ENCODE measurements at regions not wholly inside any gene's neighbourhood (a gene's known extent, or its start where the extent isn't known, plus 50 kb on each side); places are given as distances from the start of the nearest gene placed in this dataset.
A peak's percentile ranks its signal among the peaks of the same experiment; 100 is the strongest.

DNA sequence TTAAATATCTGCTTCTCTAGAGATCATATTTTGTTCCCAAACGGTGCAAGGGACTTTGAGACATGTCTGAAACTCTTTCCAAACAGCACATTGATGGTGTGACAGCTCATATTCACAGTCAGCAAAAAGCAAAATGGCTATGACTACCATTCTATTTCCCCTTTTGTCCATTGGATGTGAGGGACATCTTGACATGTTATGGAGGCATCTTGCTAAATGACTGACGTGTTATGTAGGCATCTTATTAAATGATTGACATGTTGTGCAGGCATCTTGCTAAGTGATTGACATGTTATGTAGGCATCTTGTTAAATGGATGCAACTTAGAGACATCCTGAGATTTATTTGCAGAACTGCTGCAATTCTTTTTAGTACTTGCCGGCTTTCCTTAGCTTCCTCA is 255.8 kb downstream of the DLL1 start:
- H3K4me1 ChIP-seq = no peaks in the 10 kb centered on the region
- intact Hi-C loops (cut with DNase I) = no loop called here
- no peak for DNase-seq (ENCODE audit: low spot score in 2 of 2)
- H3K9me3 ChIP-seq = no peaks in the 10 kb centered on the region
- no peaks in the 10 kb centered on the region for H3K36me3 ChIP-seq
- TF ChIP-seq, protein P1, sequence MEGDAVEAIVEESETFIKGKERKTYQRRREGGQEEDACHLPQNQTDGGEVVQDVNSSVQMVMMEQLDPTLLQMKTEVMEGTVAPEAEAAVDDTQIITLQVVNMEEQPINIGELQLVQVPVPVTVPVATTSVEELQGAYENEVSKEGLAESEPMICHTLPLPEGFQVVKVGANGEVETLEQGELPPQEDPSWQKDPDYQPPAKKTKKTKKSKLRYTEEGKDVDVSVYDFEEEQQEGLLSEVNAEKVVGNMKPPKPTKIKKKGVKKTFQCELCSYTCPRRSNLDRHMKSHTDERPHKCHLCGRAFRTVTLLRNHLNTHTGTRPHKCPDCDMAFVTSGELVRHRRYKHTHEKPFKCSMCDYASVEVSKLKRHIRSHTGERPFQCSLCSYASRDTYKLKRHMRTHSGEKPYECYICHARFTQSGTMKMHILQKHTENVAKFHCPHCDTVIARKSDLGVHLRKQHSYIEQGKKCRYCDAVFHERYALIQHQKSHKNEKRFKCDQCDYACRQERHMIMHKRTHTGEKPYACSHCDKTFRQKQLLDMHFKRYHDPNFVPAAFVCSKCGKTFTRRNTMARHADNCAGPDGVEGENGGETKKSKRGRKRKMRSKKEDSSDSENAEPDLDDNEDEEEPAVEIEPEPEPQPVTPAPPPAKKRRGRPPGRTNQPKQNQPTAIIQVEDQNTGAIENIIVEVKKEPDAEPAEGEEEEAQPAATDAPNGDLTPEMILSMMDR (IDR thresholded peaks at IDR 0.05) = no peak
- H3K4me3 ChIP-seq = no peak overlapping the region
- no peaks in the 10 kb centered on the region for H3K27me3 ChIP-seq
- no peak overlapping the region for H3K27ac ChIP-seq

GRCh38 chr6:170034294-170034693 is 256.6 kb downstream of the DLL1 start:
- Histone ChIP-seq H3K4me3 (no peak overlapping the region), H3K36me3 (no peaks in the 10 kb centered on the region), H3K27me3 (no peaks in the 10 kb centered on the region), H3K9me3 (no peaks in the 10 kb centered on the region), H3K27ac (no peak overlapping the region), H3K4me1 (no peaks in the 10 kb centered on the region)
- intact Hi-C loops (cut with DNase I) = no loop called here
- TF ChIP-seq, protein P1 (IDR thresholded peaks at IDR 0.05) = no peak
- peak in 1 of 2 donors; percentile 58 for DNase-seq (ENCODE audit: low spot score in 2 of 2)

- Histone ChIP-seq H3K27me3 (no peaks in the 10 kb centered on the region), H3K9me3 (no peaks in the 10 kb centered on the region), H3K36me3 (no peaks in the 10 kb centered on the region), H3K4me3 (no peak overlapping the region), H3K27ac (no peak overlapping the region), H3K4me1 (no peaks in the 10 kb centered on the region)
- peak in 1 of 2 donors; percentile 28 for DNase-seq (ENCODE audit: low spot score in 2 of 2)
- intact Hi-C loops (cut with DNase I) = no loop called here
- TF ChIP-seq, protein P1 (IDR thresholded peaks at IDR 0.05) = no peak
Measured at GRCh38 chr6:170033666-170034065, 257.2 kb downstream of the DLL1 start.

GRCh38 chr6:170032706-170033309 is 258.1 kb downstream of the DLL1 start:
- intact Hi-C loops (cut with DNase I) = no loop called here
- Histone ChIP-seq H3K4me3 (no peak overlapping the region), H3K36me3 (no peaks in the 10 kb centered on the region), H3K9me3 (no peaks in the 10 kb centered on the region), H3K4me1 (no peaks in the 10 kb centered on the region), H3K27me3 (no peaks in the 10 kb centered on the region), H3K27ac (no peak overlapping the region)
- DNase-seq (ENCODE audit: low spot score in 2 of 2) = peak in 1 of 2 donors; percentile 42
- TF ChIP-seq, protein P1 (IDR thresholded peaks at IDR 0.05) = no peak

- no peaks in the 10 kb centered on the region for H3K9me3 ChIP-seq
- H3K27me3 ChIP-seq = no peaks in the 10 kb centered on the region
- intact Hi-C loops (cut with DNase I) = no loop called here
- H3K27ac ChIP-seq = no peak overlapping the region
- peak in 1 of 2 donors; percentile 25 for DNase-seq (ENCODE audit: low spot score in 2 of 2)
- TF ChIP-seq, protein P1 (IDR thresholded peaks at IDR 0.05) = no peak
- no peaks in the 10 kb centered on the region for H3K4me1 ChIP-seq
- no peak overlapping the region for H3K4me3 ChIP-seq
- no peaks in the 10 kb centered on the region for H3K36me3 ChIP-seq
Measured at GRCh38 chr6:170032197-170032596, 258.7 kb downstream of the DLL1 start.

DNA sequence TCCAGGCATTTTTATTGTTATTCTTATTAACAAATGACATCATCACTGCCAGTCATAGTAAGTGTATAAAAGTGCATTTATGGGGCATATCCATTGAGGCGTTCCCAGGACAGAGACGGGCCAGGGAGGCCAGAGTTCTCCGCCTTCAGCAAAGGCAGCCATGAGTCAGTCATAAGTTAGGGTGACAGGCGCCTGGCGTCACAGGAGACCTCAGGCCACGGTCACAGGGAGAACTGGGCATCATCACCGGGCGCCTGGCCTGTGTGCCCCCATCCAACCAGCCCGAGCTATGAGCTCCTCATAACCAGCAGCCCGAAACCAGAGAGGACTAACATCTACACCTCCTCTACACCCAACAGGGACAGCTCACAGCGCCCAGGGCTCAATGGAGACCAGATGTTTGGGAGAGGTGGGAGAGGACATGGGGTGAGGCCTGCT is 259.2 kb downstream of the DLL1 start:
- H3K27ac ChIP-seq = no peak overlapping the region
- no peak overlapping the region for H3K4me3 ChIP-seq
- peak in 1 of 2 donors; percentile 51 for DNase-seq (ENCODE audit: low spot score in 2 of 2)
- no peaks in the 10 kb centered on the region for H3K9me3 ChIP-seq
- H3K36me3 ChIP-seq = no peaks in the 10 kb centered on the region
- no peaks in the 10 kb centered on the region for H3K4me1 ChIP-seq
- intact Hi-C loops (cut with DNase I) = no loop called here
- TF ChIP-seq, protein P1 (IDR thresholded peaks at IDR 0.05) = no peak
- H3K27me3 ChIP-seq = no peaks in the 10 kb centered on the region
